ENCODE measurements at regions not wholly inside any gene's neighbourhood (a gene's known extent, or its start where the extent isn't known, plus 50 kb on each side); places are given as distances from the start of the nearest gene placed in this dataset.

- Histone ChIP-seq H3K4me1 (ENCODE audit: insufficient read depth) (no peaks in the 10 kb centered on the region), H3K4me3 (no peak overlapping the region), H3K36me3 (replicated peaks; ENCODE audit: insufficient read depth, low read depth) (no peaks in the 10 kb centered on the region), H2AFZ (no peak overlapping the region), H3K27ac (no peak overlapping the region), H3K27me3 (no peaks in the 10 kb centered on the region), H3K9me3 (ENCODE audit: low read depth) (no peaks in the 10 kb centered on the region), H4K20me1 (ENCODE audit: insufficient read depth, poor library complexity, severe bottlenecking) (no peaks in the 10 kb centered on the region), H3K4me2 (no peak overlapping the region), H3K9me2 (replicated peaks; ENCODE audit: insufficient read depth) (no peaks in the 10 kb centered on the region), H3K79me2 (no peaks in the 10 kb centered on the region)
- DNase-seq (ENCODE audit: low spot score) = no peak
- WGBS (ENCODE audit: low lambda C conversion rate, missing lambda C conversion rate) = 82% methylated on average over 6 of the region's 6 CpGs
- no peak for TF ChIP-seq EZH2phosphoT487 (IDR thresholded peaks at IDR 0.05; ENCODE audit: low read depth, severe bottlenecking, unreplicated experiment)
- no peak for TF ChIP-seq CTCF (IDR thresholded peaks at IDR 0.05; ENCODE audit: poor library complexity)
- no peak for TF ChIP-seq EZH2 (IDR thresholded peaks at IDR 0.05; ENCODE audit: borderline replicate concordance)
These were observed 397.6 kb downstream of the LIG4 start for GRCh38 chr13:107817647-107818287.

- Histone ChIP-seq H3K79me2 (no peaks in the 10 kb centered on the region), H3K36me3 (replicated peaks; ENCODE audit: insufficient read depth, low read depth) (no peaks in the 10 kb centered on the region), H4K20me1 (ENCODE audit: insufficient read depth, poor library complexity, severe bottlenecking) (no peaks in the 10 kb centered on the region), H3K9me3 (ENCODE audit: low read depth) (no peaks in the 10 kb centered on the region), H3K27me3 (no peaks in the 10 kb centered on the region), H3K27ac (no peak overlapping the region), H2AFZ (no peak overlapping the region), H3K9me2 (replicated peaks; ENCODE audit: insufficient read depth) (no peaks in the 10 kb centered on the region), H3K4me1 (ENCODE audit: insufficient read depth) (no peaks in the 10 kb centered on the region), H3K4me2 (no peak overlapping the region), H3K4me3 (no peak overlapping the region)
- no peak for DNase-seq (ENCODE audit: low spot score)
- TF ChIP-seq CTCF (IDR thresholded peaks at IDR 0.05; ENCODE audit: poor library complexity) (no peak), EZH2 (IDR thresholded peaks at IDR 0.05; ENCODE audit: borderline replicate concordance) (no peak), EZH2phosphoT487 (IDR thresholded peaks at IDR 0.05; ENCODE audit: low read depth, severe bottlenecking, unreplicated experiment) (no peak)
These were observed 403.3 kb downstream of the LIG4 start for GRCh38 chr13:107812014-107812412.

GRCh38 chr13:107811233-107812013 lies 403.9 kb downstream of the LIG4 start:
- 89% methylated on average over 2 of the region's 2 CpGs for WGBS (ENCODE audit: low lambda C conversion rate, missing lambda C conversion rate)
- no peak for DNase-seq (ENCODE audit: low spot score)
- TF ChIP-seq CTCF (IDR thresholded peaks at IDR 0.05; ENCODE audit: poor library complexity) (no peak), EZH2phosphoT487 (IDR thresholded peaks at IDR 0.05; ENCODE audit: low read depth, severe bottlenecking, unreplicated experiment) (no peak), EZH2 (IDR thresholded peaks at IDR 0.05; ENCODE audit: borderline replicate concordance) (no peak)

More at GRCh38 chr13:107811233-107812013, 403.9 kb downstream of the LIG4 start:
- Histone ChIP-seq H3K36me3 (replicated peaks; ENCODE audit: insufficient read depth, low read depth) (no peaks in the 10 kb centered on the region), H3K4me2 (no peak overlapping the region), H3K27me3 (no peaks in the 10 kb centered on the region), H2AFZ (no peak overlapping the region), H3K27ac (no peak overlapping the region), H3K9me2 (replicated peaks; ENCODE audit: insufficient read depth) (no peaks in the 10 kb centered on the region), H3K4me1 (ENCODE audit: insufficient read depth) (no peaks in the 10 kb centered on the region), H3K79me2 (no peaks in the 10 kb centered on the region), H4K20me1 (ENCODE audit: insufficient read depth, poor library complexity, severe bottlenecking) (no peaks in the 10 kb centered on the region), H3K9me3 (ENCODE audit: low read depth) (no peaks in the 10 kb centered on the region), H3K4me3 (no peak overlapping the region)

Data from hepatocyte (in vitro differentiated cells).